ENCODE measurements at regions not wholly inside any gene's neighbourhood (a gene's known extent, or its start where the extent isn't known, plus 50 kb on each side); places are given as distances from the start of the nearest gene placed in this dataset.

DNA sequence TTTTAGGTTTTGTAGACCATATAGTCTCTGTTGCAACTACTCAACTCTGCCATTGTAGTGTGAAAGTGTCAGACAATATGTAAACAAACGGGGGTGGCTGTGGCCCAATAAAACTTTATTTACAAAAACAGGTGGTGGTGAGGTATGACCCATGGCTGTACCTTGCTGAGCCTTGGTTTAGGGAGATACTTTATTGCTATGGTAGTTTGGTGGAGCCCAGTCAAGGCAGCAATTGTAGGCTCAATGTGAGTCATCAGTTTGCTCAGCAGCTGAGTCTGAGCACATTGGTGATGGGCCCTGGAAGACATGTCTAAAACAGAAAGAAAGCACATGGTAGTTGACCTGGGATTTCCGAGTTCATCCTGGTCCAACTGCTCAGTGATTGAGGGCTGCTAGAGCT, 242.5 kb downstream of the REEP3 start (continued):
- TF ChIP-seq, protein P1, sequence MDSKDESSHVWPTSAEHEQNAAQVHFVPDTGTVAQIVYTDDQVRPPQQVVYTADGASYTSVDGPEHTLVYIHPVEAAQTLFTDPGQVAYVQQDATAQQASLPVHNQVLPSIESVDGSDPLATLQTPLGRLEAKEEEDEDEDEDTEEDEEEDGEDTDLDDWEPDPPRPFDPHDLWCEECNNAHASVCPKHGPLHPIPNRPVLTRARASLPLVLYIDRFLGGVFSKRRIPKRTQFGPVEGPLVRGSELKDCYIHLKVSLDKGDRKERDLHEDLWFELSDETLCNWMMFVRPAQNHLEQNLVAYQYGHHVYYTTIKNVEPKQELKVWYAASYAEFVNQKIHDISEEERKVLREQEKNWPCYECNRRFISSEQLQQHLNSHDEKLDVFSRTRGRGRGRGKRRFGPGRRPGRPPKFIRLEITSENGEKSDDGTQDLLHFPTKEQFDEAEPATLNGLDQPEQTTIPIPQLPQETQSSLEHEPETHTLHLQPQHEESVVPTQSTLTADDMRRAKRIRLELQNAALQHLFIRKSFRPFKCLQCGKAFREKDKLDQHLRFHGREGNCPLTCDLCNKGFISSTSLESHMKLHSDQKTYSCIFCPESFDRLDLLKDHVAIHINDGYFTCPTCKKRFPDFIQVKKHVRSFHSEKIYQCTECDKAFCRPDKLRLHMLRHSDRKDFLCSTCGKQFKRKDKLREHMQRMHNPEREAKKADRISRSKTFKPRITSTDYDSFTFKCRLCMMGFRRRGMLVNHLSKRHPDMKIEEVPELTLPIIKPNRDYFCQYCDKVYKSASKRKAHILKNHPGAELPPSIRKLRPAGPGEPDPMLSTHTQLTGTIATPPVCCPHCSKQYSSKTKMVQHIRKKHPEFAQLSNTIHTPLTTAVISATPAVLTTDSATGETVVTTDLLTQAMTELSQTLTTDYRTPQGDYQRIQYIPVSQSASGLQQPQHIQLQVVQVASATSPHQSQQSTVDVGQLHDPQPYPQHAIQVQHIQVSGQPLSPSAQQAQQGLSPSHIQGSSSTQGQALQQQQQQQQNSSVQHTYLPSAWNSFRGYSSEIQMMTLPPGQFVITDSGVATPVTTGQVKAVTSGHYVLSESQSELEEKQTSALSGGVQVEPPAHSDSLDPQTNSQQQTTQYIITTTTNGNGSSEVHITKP (CRISPR knock-in tag; IDR thresholded peaks at IDR 0.05; ENCODE audit: low read depth): no peak

- in situ Hi-C loops (cut with HindIII; ENCODE audit: extremely low pct_ligation_motif_present, low pct_unique_long_range_greater_than_20kb) (no loop called here), intact Hi-C loops (cut with micrococcal nuclease; ENCODE audit: unreplicated experiment) (no loop called here)
- BruUV-seq (replicated peaks): no TSS peak
- WGBS (ENCODE audit: low lambda C conversion rate): 93% methylated on average over 1 of the region's 1 CpG
- H2AFZ ChIP-seq (ENCODE audit: low read length): no peak overlapping the region
- H3K36me3 ChIP-seq (replicated peaks in 1 of 2; ENCODE audit: control insufficient read depth in 1 of 2, insufficient read depth in 2 of 2, low read length in 2 of 2): no peaks in the 10 kb centered on the region
- H3K9ac ChIP-seq (ENCODE audit: insufficient read depth, low read depth, low read length): no peak overlapping the region
- DNase-seq (ENCODE audit: low spot score): no peak
- H3K4me2 ChIP-seq (ENCODE audit: low read depth, low read length): no peak overlapping the region
- POLR2A ChIA-PET: no interaction called here
- no peaks in the 10 kb centered on the region for H3K79me2 ChIP-seq (ENCODE audit: insufficient read depth, low read length)
- ATAC-seq: no peak
- H3K4me3 ChIP-seq (replicated peaks in 1 of 3; ENCODE audit: insufficient read depth in 1 of 3, low read depth in 2 of 3, low read length in 3 of 3): no peak overlapping the region
- H4K20me1 ChIP-seq (ENCODE audit: insufficient read depth, low read length): no peaks in the 10 kb centered on the region
- CTCF ChIA-PET (ENCODE audit: low intra/inter-chr PET ratio, low total read pairs): no interaction called here
- no peak for FAIRE-seq
- peaks cover 15% of the 10 kb centered on the region for H3K4me1 ChIP-seq (ENCODE audit: insufficient read depth, low read length)
- H3K9me3 ChIP-seq (ENCODE audit: low read length): no peaks in the 10 kb centered on the region
- no peak overlapping the region for H3K27ac ChIP-seq (ENCODE audit: extremely low read length, insufficient read depth, low read length)
- H3K27me3 ChIP-seq (ENCODE audit: control insufficient read depth in 1 of 2, insufficient read depth in 2 of 2, low read length in 2 of 2): no peaks in the 10 kb centered on the region
- TF ChIP-seq ZNF274 (CRISPR knock-in tag; IDR thresholded peaks at IDR 0.05) (no peak), MEIS1 (CRISPR knock-in tag; IDR thresholded peaks at IDR 0.05; ENCODE audit: borderline replicate concordance) (no peak), MTF1 (CRISPR knock-in tag; IDR thresholded peaks at IDR 0.05) (no peak), GATA4 (IDR thresholded peaks at IDR 0.05; ENCODE audit: borderline replicate concordance, low read depth) (no peak), RNF2 (conservative IDR thresholded peaks at IDR 0.05; ENCODE audit: low read depth) (no peak), ZMYM2 (CRISPR knock-in tag; IDR thresholded peaks at IDR 0.05) (no peak), ZNF724P (CRISPR knock-in tag; IDR thresholded peaks at IDR 0.05; ENCODE audit: borderline replicate concordance) (no peak), HDAC6 (IDR thresholded peaks at IDR 0.05; ENCODE audit: low read depth, low read length) (no peak), ZFP62 (CRISPR knock-in tag; IDR thresholded peaks at IDR 0.05) (no peak)
- TF ChIP-seq, protein P2, sequence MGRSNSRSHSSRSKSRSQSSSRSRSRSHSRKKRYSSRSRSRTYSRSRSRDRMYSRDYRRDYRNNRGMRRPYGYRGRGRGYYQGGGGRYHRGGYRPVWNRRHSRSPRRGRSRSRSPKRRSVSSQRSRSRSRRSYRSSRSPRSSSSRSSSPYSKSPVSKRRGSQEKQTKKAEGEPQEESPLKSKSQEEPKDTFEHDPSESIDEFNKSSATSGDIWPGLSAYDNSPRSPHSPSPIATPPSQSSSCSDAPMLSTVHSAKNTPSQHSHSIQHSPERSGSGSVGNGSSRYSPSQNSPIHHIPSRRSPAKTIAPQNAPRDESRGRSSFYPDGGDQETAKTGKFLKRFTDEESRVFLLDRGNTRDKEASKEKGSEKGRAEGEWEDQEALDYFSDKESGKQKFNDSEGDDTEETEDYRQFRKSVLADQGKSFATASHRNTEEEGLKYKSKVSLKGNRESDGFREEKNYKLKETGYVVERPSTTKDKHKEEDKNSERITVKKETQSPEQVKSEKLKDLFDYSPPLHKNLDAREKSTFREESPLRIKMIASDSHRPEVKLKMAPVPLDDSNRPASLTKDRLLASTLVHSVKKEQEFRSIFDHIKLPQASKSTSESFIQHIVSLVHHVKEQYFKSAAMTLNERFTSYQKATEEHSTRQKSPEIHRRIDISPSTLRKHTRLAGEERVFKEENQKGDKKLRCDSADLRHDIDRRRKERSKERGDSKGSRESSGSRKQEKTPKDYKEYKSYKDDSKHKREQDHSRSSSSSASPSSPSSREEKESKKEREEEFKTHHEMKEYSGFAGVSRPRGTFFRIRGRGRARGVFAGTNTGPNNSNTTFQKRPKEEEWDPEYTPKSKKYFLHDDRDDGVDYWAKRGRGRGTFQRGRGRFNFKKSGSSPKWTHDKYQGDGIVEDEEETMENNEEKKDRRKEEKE (IDR thresholded peaks at IDR 0.05): no peak
- TF ChIP-seq, protein P3, sequence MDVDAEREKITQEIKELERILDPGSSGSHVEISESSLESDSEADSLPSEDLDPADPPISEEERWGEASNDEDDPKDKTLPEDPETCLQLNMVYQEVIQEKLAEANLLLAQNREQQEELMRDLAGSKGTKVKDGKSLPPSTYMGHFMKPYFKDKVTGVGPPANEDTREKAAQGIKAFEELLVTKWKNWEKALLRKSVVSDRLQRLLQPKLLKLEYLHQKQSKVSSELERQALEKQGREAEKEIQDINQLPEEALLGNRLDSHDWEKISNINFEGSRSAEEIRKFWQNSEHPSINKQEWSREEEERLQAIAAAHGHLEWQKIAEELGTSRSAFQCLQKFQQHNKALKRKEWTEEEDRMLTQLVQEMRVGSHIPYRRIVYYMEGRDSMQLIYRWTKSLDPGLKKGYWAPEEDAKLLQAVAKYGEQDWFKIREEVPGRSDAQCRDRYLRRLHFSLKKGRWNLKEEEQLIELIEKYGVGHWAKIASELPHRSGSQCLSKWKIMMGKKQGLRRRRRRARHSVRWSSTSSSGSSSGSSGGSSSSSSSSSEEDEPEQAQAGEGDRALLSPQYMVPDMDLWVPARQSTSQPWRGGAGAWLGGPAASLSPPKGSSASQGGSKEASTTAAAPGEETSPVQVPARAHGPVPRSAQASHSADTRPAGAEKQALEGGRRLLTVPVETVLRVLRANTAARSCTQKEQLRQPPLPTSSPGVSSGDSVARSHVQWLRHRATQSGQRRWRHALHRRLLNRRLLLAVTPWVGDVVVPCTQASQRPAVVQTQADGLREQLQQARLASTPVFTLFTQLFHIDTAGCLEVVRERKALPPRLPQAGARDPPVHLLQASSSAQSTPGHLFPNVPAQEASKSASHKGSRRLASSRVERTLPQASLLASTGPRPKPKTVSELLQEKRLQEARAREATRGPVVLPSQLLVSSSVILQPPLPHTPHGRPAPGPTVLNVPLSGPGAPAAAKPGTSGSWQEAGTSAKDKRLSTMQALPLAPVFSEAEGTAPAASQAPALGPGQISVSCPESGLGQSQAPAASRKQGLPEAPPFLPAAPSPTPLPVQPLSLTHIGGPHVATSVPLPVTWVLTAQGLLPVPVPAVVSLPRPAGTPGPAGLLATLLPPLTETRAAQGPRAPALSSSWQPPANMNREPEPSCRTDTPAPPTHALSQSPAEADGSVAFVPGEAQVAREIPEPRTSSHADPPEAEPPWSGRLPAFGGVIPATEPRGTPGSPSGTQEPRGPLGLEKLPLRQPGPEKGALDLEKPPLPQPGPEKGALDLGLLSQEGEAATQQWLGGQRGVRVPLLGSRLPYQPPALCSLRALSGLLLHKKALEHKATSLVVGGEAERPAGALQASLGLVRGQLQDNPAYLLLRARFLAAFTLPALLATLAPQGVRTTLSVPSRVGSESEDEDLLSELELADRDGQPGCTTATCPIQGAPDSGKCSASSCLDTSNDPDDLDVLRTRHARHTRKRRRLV (CRISPR knock-in tag; IDR thresholded peaks at IDR 0.05): no peak
Observed at GRCh38 chr10:63765126-63765525, 243.9 kb downstream of the REEP3 start.

All from HepG2 (cell line).